HepG2 (cell line): ENCODE measurements at regions not wholly inside any gene's neighbourhood (a gene's known extent, or its start where the extent isn't known, plus 50 kb on each side); places are given as distances from the start of the nearest gene placed in this dataset.

Experiments used
- ATAC-seq: fragments of 200-7000 bp; cut with Tn5 transposase; 3 replicates; pipeline ENCODE4 v1.9.1; 2020; ENCODE audit warnings: mild to moderate bottlenecking, moderate library complexity
- BruUV-seq: library from RNA; stranded (reverse); fragments of 400-500 nt; replicated peaks from 2 replicates; lab custom pipeline; 2021; lab: Mats Ljungman, UMichigan
- CTCF ChIA-PET: fragments of 300-600 bp; formaldehyde crosslinking; extraction: SDS; loops from one replicate; lab custom pipeline; 2021; ENCODE audit warnings: low total read pairs, inconsistent platforms, low intra/inter-chr PET ratio; lab: Yijun Ruan, JAX
- POLR2A ChIA-PET: fragments of 350-600 bp; sonication (Branson Sonifier 250); formaldehyde crosslinking; loops from one replicate; lab custom pipeline; 2020; ENCODE audit warnings: antibody characterized with exemption, inconsistent platforms; lab: Yijun Ruan, JAX
- DNase-seq: peaks from one replicate; pipeline ENCODE4 v3.0.0-alpha.2; 2015; ENCODE audit warnings: low spot score
- FAIRE-seq: peaks from 3 replicates; lab custom pipeline; 2011; peaks lifted over from hg19 to GRCh38; lab: Jason Lieb, UNC
- H2AFZ ChIP-seq: one replicate; pipeline ENCODE4 v1.6.1; 2011; ENCODE audit warnings: low read length, inconsistent platforms
- H3K27ac ChIP-seq: fragments of 300-600 bp; 3 replicates; pipeline ENCODE4 v1.8.0; 2011; ENCODE audit warnings: mixed run types, mild to moderate bottlenecking, mixed read lengths, low read length, inconsistent platforms; ENCODE audit not compliant: insufficient read depth; ENCODE audit errors: extremely low read length
- H3K27me3 ChIP-seq, 2 experiments: fragments of 200-600 bp in 1 of 2; 2 replicates in 1 of 2; 3 replicates in 1 of 2; pipeline versions ENCODE4 v1.6.0 to v1.8.0; 2011; ENCODE audit warnings: low read length in 2 of 2, mild to moderate bottlenecking in 2 of 2, moderate library complexity in 2 of 2, inconsistent platforms in 1 of 2; ENCODE audit not compliant: insufficient read depth in 2 of 2, control insufficient read depth in 1 of 2
- H3K36me3 ChIP-seq, 2 experiments: fragments of 200-600 bp in 1 of 2; replicated peaks in 1 of 2; 2 replicates in 1 of 2; 3 replicates in 1 of 2; pipeline versions ENCODE4 v1.5.1 to v1.8.0; 2011; ENCODE audit warnings: low read length in 2 of 2, inconsistent platforms in 1 of 2; ENCODE audit not compliant: insufficient read depth in 2 of 2, control insufficient read depth in 1 of 2
- H3K4me1 ChIP-seq: 2 replicates; pipeline ENCODE4 v1.5.1; 2012; ENCODE audit warnings: low read length, inconsistent platforms; ENCODE audit not compliant: insufficient read depth
- H3K4me2 ChIP-seq: 2 replicates; pipeline ENCODE4 v1.6.0; 2011; ENCODE audit warnings: low read depth, low read length, inconsistent platforms
- H3K4me3 ChIP-seq, 3 experiments: fragments of 200-600 bp in 1 of 3; sonication (generic), shearing (Covaris generic) in 1 of 3; replicated peaks in 1 of 3; 2 replicates each; pipeline ENCODE4 v1.5.1; 2011 to 2016; ENCODE audit warnings: low read length in 3 of 3, inconsistent platforms in 2 of 3, low read depth in 2 of 3, mild to moderate bottlenecking in 2 of 3, control low read depth in 1 of 3, mixed read lengths in 1 of 3; ENCODE audit not compliant: insufficient read depth in 1 of 3
- H3K79me2 ChIP-seq: one replicate; pipeline ENCODE4 v1.6.1; 2011; ENCODE audit warnings: low read length, inconsistent platforms; ENCODE audit not compliant: insufficient read depth
- H3K9ac ChIP-seq: 2 replicates; pipeline ENCODE4 v1.6.0; 2011; ENCODE audit warnings: mild to moderate bottlenecking, low read depth, low read length, inconsistent platforms; ENCODE audit not compliant: insufficient read depth
- H3K9me3 ChIP-seq: 2 replicates; pipeline ENCODE4 v1.5.1; 2012; ENCODE audit warnings: mild to moderate bottlenecking, low read length
- H4K20me1 ChIP-seq: 2 replicates; pipeline ENCODE4 v1.6.0; 2011; ENCODE audit warnings: inconsistent platforms, mild to moderate bottlenecking, low read length, moderate library complexity; ENCODE audit not compliant: insufficient read depth
- ATF4 ChIP-seq, 2 experiments: fragments of 450-650 bp in 1 of 2; sonication (generic) in 1 of 2; formaldehyde crosslinking; IDR thresholded peaks; 2 replicates each; pipeline versions ENCODE4 v1.5.0 to v1.8.0; 2020 to 2022; ENCODE audit warnings: mild to moderate bottlenecking in 1 of 2, missing genetic modification reagents in 1 of 2
- ELK4 ChIP-seq: sonication (generic); formaldehyde crosslinking; IDR thresholded peaks from 2 replicates; pipeline ENCODE4 v1.9.0; 2021; ENCODE audit warnings: missing genetic modification reagents, borderline replicate concordance
- HNRNPH1 ChIP-seq: fragments of 200-400 bp; formaldehyde crosslinking; optimal IDR thresholded peaks from 2 replicates; pipeline ENCODE3; 2017; ENCODE audit warnings: mild to moderate bottlenecking, low read depth, low read length
- KAT7 ChIP-seq: IDR thresholded peaks from 2 replicates; pipeline ENCODE4 v1.6.1; 2018; ENCODE audit warnings: borderline replicate concordance, missing compliant biosample characterization
- MBNL3 ChIP-seq: fragments of 250-450 bp; sonication (Bioruptor Pico); conservative IDR thresholded peaks from 2 replicates; pipeline ENCODE4 v1.8.0; 2022; ENCODE audit warnings: mild to moderate bottlenecking, inconsistent platforms
- MEIS2 ChIP-seq: sonication (generic); formaldehyde crosslinking; IDR thresholded peaks from 2 replicates; pipeline ENCODE4 v1.9.0; 2021; ENCODE audit warnings: mild to moderate bottlenecking, missing genetic modification reagents
- MTF1 ChIP-seq: sonication (generic); formaldehyde crosslinking; IDR thresholded peaks from 2 replicates; pipeline ENCODE4 v1.5.0; 2020; ENCODE audit warnings: missing genetic modification reagents
- NR0B2 ChIP-seq: sonication (generic); formaldehyde crosslinking; IDR thresholded peaks from 2 replicates; pipeline ENCODE4 v1.4.0; 2020; ENCODE audit warnings: mild to moderate bottlenecking, missing genetic modification reagents
- PHB2 ChIP-seq: fragments of 450-650 bp; IDR thresholded peaks from 2 replicates; pipeline ENCODE4 v1.6.1; 2018; ENCODE audit not compliant: partially characterized antibody
- PHF5A ChIP-seq: IDR thresholded peaks from one replicate; pipeline ENCODE4 v1.6.1; 2018; ENCODE audit warnings: low read depth, missing genetic modification reagents; ENCODE audit not compliant: unreplicated experiment
- STAT6 ChIP-seq: sonication (generic); formaldehyde crosslinking; IDR thresholded peaks from 2 replicates; pipeline ENCODE4 v1.4.0; 2020; ENCODE audit warnings: missing genetic modification reagents, mild to moderate bottlenecking, borderline replicate concordance
- ZNF253 ChIP-seq: sonication (generic); formaldehyde crosslinking; IDR thresholded peaks from 2 replicates; pipeline ENCODE4 v1.8.0; 2022; ENCODE audit warnings: mild to moderate bottlenecking, missing genetic modification reagents, borderline replicate concordance
- ZNF543 ChIP-seq: sonication (generic); formaldehyde crosslinking; IDR thresholded peaks from 2 replicates; pipeline ENCODE4 v1.4.0; 2020; ENCODE audit warnings: mild to moderate bottlenecking, missing genetic modification reagents
- ZNF83 ChIP-seq: sonication (generic); formaldehyde crosslinking; IDR thresholded peaks from 2 replicates; pipeline ENCODE4 v1.4.0; 2020; ENCODE audit warnings: missing genetic modification reagents, mild to moderate bottlenecking, borderline replicate concordance
- WGBS: methylation state at CpG from one replicate; pipeline ENCODE4 v1.1.6; 2017; ENCODE audit warnings: low lambda C conversion rate; 5-methylcytosine and 5-hydroxymethylcytosine counted together
- in situ Hi-C: cut with HindIII; loops from 2 replicates; pipeline ENCODE4 v1.10.0; 2017; ENCODE audit warnings: low pct_unique_long_range_greater_than_20kb; ENCODE audit not compliant: extremely low pct_ligation_motif_present
- intact Hi-C: fragments of 100-400 bp; cut with micrococcal nuclease; formaldehyde crosslinking; loops from one replicate; pipeline ENCODE4 v1.10.0; 2022; ENCODE audit not compliant: unreplicated experiment

- H3K36me3 ChIP-seq = no peaks in the 10 kb centered on the region
- DNase-seq = no peak
- no peaks in the 10 kb centered on the region for H3K4me1 ChIP-seq
- H3K4me3 ChIP-seq = no peak overlapping the region
- no peak overlapping the region for H3K9ac ChIP-seq
- TF ChIP-seq PHB2 = peak; percentile 14
- no peak for TF ChIP-seq MTF1 (CRISPR knock-in tag)
- no peak for TF ChIP-seq MBNL3 (CRISPR knock-in tag)
- no peak for TF ChIP-seq ELK4
- TF ChIP-seq ATF4 (CRISPR knock-in tag; IDR thresholded peaks at IDR 0.05) = no peak
- TF ChIP-seq ZNF253 (CRISPR knock-in tag) = no peak
- no peak overlapping the region for H3K27ac ChIP-seq
- no peaks in the 10 kb centered on the region for H3K9me3 ChIP-seq
- H2AFZ ChIP-seq = no peak overlapping the region
- H4K20me1 ChIP-seq = no peaks in the 10 kb centered on the region
- no peaks in the 10 kb centered on the region for H3K79me2 ChIP-seq
- ChIA-PET CTCF (no interaction called here), POLR2A (no interaction called here)
- no peak for ATAC-seq
- FAIRE-seq = no peak
- WGBS = 25% methylated on average over 1 of the region's 1 CpG
- no peaks in the 10 kb centered on the region for H3K27me3 ChIP-seq
- H3K4me2 ChIP-seq = no peak overlapping the region
- in situ Hi-C loops (no loop called here), intact Hi-C loops (no loop called here)
- BruUV-seq = no TSS peak
Measured at GRCh38 chr6:21981235-21981833, 315.5 kb downstream of the PRL start.

GRCh38 chr6:21984135-21984534 is 312.7 kb downstream of the PRL start:
- no peak for FAIRE-seq
- no peak overlapping the region for H3K9ac ChIP-seq
- BruUV-seq = no TSS peak
- in situ Hi-C loops (no loop called here), intact Hi-C loops (no loop called here)
- DNase-seq = no peak
- no peaks in the 10 kb centered on the region for H3K4me1 ChIP-seq
- H3K36me3 ChIP-seq = no peaks in the 10 kb centered on the region
- CTCF ChIA-PET = no interaction called here
- no peaks in the 10 kb centered on the region for H4K20me1 ChIP-seq
- no peak overlapping the region for H2AFZ ChIP-seq
- H3K79me2 ChIP-seq = no peaks in the 10 kb centered on the region
- no peaks in the 10 kb centered on the region for H3K27me3 ChIP-seq
- ATAC-seq = no peak
- no peak overlapping the region for H3K4me3 ChIP-seq
- H3K4me2 ChIP-seq = no peak overlapping the region
- 31% methylated on average over 4 of the region's 4 CpGs for WGBS
- H3K27ac ChIP-seq = no peak overlapping the region
- H3K9me3 ChIP-seq = no peaks in the 10 kb centered on the region
- POLR2A ChIA-PET = no interaction called here
- no peak for TF ChIP-seq ZNF83 (CRISPR knock-in tag)
- no peak for TF ChIP-seq HNRNPH1
- TF ChIP-seq ZNF543 (CRISPR knock-in tag) = no peak
- no peak for TF ChIP-seq MEIS2 (CRISPR knock-in tag)
- TF ChIP-seq NR0B2 (CRISPR knock-in tag) = no peak
- TF ChIP-seq PHF5A (CRISPR knock-in tag) = no peak
- TF ChIP-seq KAT7 (CRISPR knock-in tag) = no peak
- TF ChIP-seq STAT6 (CRISPR knock-in tag) = no peak
